ENCODE measurements at regions not wholly inside any gene's neighbourhood (a gene's known extent, or its start where the extent isn't known, plus 50 kb on each side); places are given as distances from the start of the nearest gene placed in this dataset.

GRCh38 chr3:105094588-105094987 lies 272.1 kb upstream of the ALCAM start:
- DNase-seq (ENCODE audit: low read depth) = no peak
- no peak for TF ChIP-seq CTCF (IDR thresholded peaks at IDR 0.05; ENCODE audit: insufficient read depth, low read depth, low read length, missing control alignments)
- no peak overlapping the region for H3K4me3 ChIP-seq (ENCODE audit: low read depth, low read length)

GRCh38 chr3:105096071-105096470 lies 270.6 kb upstream of the ALCAM start:
- no peak for DNase-seq (ENCODE audit: low read depth)

DNA sequence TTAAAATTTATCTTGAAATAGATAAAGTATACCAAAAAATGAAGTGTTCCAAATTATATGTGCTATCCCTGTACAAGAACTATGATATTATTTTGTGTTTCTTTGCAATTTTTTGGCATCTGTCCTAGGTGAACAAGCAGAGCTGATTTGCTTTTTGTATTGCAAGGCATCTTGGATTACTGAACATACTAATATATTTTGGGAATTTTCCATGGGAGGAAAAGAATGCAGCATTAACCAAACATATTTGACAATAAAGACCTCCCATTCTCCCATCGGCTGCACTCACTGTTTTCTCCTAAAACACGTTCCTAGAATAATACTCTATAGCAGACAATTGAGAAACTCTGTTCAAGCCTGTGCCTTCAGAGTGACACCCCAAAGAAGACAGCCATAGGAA lies 265.1 kb upstream of the ALCAM start:
- TF ChIP-seq CTCF (IDR thresholded peaks at IDR 0.05; ENCODE audit: insufficient read depth, low read depth, low read length, missing control alignments) = no peak
- no peak overlapping the region for H3K4me3 ChIP-seq (ENCODE audit: low read depth, low read length)
- no peak for DNase-seq (ENCODE audit: low read depth)

More at GRCh38 chr3:105096071-105096470, 270.6 kb upstream of the ALCAM start:
- H3K4me3 ChIP-seq (ENCODE audit: low read depth, low read length) = no peak overlapping the region
- TF ChIP-seq CTCF (IDR thresholded peaks at IDR 0.05; ENCODE audit: insufficient read depth, low read depth, low read length, missing control alignments) = no peak

- H3K4me3 ChIP-seq (ENCODE audit: low read depth, low read length) = no peak overlapping the region
- DNase-seq (ENCODE audit: low read depth) = no peak
- no peak for TF ChIP-seq CTCF (IDR thresholded peaks at IDR 0.05; ENCODE audit: insufficient read depth, low read depth, low read length, missing control alignments)
Measured at GRCh38 chr3:105103139-105103538, 263.6 kb upstream of the ALCAM start.

DNA sequence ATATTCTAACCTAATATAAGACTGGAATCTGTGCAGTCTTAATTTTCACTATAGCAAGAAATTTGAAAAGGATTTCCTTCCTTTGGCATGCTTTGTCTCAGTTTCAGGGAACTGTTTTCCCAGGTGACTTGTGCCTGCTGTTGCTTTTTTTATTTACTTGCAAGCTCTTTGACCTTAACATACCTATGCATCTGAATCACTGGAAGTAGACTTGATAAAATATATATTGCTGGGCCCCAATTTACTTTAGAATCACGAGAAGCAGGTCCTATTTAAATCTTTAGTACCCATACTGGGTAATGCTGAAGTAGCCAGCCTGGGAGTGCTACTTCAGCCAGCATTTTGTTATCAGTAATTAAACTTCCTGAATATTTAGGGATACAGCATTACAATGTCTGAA lies 257.9 kb upstream of the ALCAM start:
- TF ChIP-seq CTCF (IDR thresholded peaks at IDR 0.05; ENCODE audit: insufficient read depth, low read depth, low read length, missing control alignments) = no peak
- H3K4me3 ChIP-seq (ENCODE audit: low read depth, low read length) = no peak overlapping the region
- no peak for DNase-seq (ENCODE audit: low read depth)

DNA sequence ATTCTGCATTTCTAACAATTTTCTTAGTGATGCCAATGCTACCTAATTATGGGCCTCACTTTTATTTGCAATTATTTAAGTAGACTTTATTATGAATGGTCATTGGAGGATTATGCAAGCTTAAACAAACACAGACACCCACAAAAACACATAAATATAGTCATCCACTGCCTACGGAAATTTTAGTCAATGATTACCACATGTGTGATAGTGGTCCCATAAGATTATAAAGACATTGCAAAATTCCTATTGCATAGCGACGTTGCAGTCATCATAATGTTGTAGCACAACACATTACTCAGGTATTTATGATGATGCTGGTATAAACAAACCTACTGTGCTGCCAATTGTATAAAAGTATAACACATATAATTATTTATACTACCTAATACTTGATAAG lies 247.8 kb upstream of the ALCAM start:
- TF ChIP-seq CTCF (IDR thresholded peaks at IDR 0.05; ENCODE audit: insufficient read depth, low read depth, low read length, missing control alignments) = no peak
- no peak for DNase-seq (ENCODE audit: low read depth)

DNA sequence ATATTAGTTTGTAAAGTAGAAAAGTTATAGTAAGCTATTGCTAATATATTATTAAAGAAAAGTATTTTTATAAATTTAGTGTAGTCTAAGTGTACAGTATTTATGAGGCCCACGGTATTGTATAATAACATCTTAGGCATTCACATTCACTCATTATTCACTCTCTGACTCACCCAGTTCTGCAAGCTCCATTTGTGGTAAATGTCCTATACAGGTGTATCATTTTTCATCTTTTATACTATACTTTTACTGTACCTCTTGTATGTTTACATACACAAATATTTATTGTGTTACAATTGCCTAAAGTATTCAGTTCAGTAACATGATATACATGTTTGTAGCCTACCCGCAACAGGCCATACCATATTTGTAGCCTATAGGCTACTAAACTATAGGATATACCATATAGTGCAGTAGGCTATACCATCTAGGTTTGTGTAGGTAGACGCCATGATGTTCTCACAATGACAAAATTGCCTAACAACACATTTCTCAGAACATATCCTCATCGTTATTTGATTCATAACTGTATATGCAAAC lies 246.8 kb upstream of the ALCAM start:
- no peak for DNase-seq (ENCODE audit: low read depth)
- no peak overlapping the region for H3K4me3 ChIP-seq (ENCODE audit: low read depth, low read length)
- no peak for TF ChIP-seq CTCF (IDR thresholded peaks at IDR 0.05; ENCODE audit: insufficient read depth, low read depth, low read length, missing control alignments)

More for the DNA sequence above, 247.8 kb upstream of the ALCAM start:
- no peak overlapping the region for H3K4me3 ChIP-seq (ENCODE audit: low read depth, low read length)
